NCI-H82 treated with DMSO at 0.1 percent for 48 hours (cell line): ENCODE measurements at regions not wholly inside any gene's neighbourhood (a gene's known extent, or its start where the extent isn't known, plus 50 kb on each side); places are given as distances from the start of the nearest gene placed in this dataset.

Source experiments
- DNase-seq: peaks from one replicate; lab custom pipeline; 2025; ENCODE audit not compliant: unreplicated experiment; lab: John Stamatoyannopoulos, UW

GRCh38 chr12:91422811-91423692 is 240.4 kb upstream of the DCN start:
- DNase-seq, result peak; percentile 35

- DNase-seq, result no peak
These were observed 239.5 kb upstream of the DCN start for GRCh38 chr12:91422127-91422526.

- DNase-seq, result no peak
These were observed 237.2 kb upstream of the DCN start for GRCh38 chr12:91419809-91420208.

GRCh38 chr12:91418221-91419090 is 235.8 kb upstream of the DCN start:
- peak; percentile 56 for DNase-seq

GRCh38 chr12:91417650-91418049 is 235.0 kb upstream of the DCN start:
- DNase-seq, result no peak

- no peak for DNase-seq
These were observed 232.0 kb upstream of the DCN start for GRCh38 chr12:91414636-91415035.

- DNase-seq, result no peak
These were observed 231.2 kb upstream of the DCN start for GRCh38 chr12:91413581-91414546.

- DNase-seq, result no peak
These were observed 224.3 kb upstream of the DCN start for GRCh38 chr12:91406920-91407341.

GRCh38 chr12:91404441-91404840 is 221.8 kb upstream of the DCN start:
- DNase-seq, result no peak

- DNase-seq, result no peak
These were observed 218.6 kb upstream of the DCN start for GRCh38 chr12:91401190-91401589.

GRCh38 chr12:91400271-91400670 is 217.7 kb upstream of the DCN start:
- DNase-seq, result no peak

GRCh38 chr12:91397866-91398532 is 215.4 kb upstream of the DCN start:
- DNase-seq, result no peak

GRCh38 chr12:91396293-91396692 is 213.7 kb upstream of the DCN start:
- DNase-seq, result no peak

GRCh38 chr12:91395628-91396135 is 213.1 kb upstream of the DCN start:
- DNase-seq, result no peak

- no peak for DNase-seq
These were observed 212.3 kb upstream of the DCN start for GRCh38 chr12:91394903-91395302.

- DNase-seq, result no peak
These were observed 206.0 kb upstream of the DCN start for GRCh38 chr12:91388573-91388972.

GRCh38 chr12:91387461-91388134 is 205.0 kb upstream of the DCN start:
- no peak for DNase-seq

- DNase-seq, result no peak
These were observed 202.2 kb upstream of the DCN start for GRCh38 chr12:91384806-91385205.

- DNase-seq, result no peak
These were observed 201.7 kb upstream of the DCN start for GRCh38 chr12:91384366-91384765.

- DNase-seq, result no peak
These were observed 200.5 kb upstream of the DCN start for GRCh38 chr12:91383099-91383498.
